GM21423 (cell line): ENCODE measurements at regions not wholly inside any gene's neighbourhood (a gene's known extent, or its start where the extent isn't known, plus 50 kb on each side); places are given as distances from the start of the nearest gene placed in this dataset.

ENCODE experiments used
- ATAC-seq: cut with Tn5 transposase; IDR thresholded peaks from one replicate; pipeline ENCODE4 v1.9.1; 2021; ENCODE audit warnings: mild to moderate bottlenecking, moderate library complexity; ENCODE audit not compliant: unreplicated experiment

DNA sequence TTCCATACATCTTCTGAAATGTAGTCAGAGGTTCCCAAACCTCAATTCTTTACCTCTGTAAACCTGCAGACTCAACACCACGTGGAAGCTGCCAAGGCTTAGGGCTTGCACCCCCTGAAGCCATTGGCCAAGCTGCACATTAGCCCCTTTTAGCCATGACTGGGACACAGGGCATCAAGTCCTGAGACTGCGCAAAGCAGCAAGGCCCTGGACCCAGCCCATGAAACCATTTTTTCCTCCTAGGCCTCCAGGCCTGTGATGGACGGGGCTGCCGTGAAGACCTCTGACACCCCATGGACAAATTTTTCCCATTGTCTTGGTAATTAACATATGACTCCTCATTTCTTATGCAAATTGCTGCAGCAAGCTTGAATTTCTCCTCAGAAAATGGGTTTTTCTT, 727.8 kb downstream of the C6orf118 start:
- no peak for ATAC-seq

GRCh38 chr6:164579035-164579434, 730.4 kb downstream of the C6orf118 start:
- ATAC-seq, result no peak

- no peak for ATAC-seq
Measured at GRCh38 chr6:164578616-164579015, 730.8 kb downstream of the C6orf118 start.

- no peak for ATAC-seq
Measured at GRCh38 chr6:164570801-164571200, 738.6 kb downstream of the C6orf118 start.

- no peak for ATAC-seq
Measured at GRCh38 chr6:164569509-164569908, 739.9 kb downstream of the C6orf118 start.

GRCh38 chr6:164563924-164564323, 745.5 kb downstream of the C6orf118 start:
- ATAC-seq, result no peak

DNA sequence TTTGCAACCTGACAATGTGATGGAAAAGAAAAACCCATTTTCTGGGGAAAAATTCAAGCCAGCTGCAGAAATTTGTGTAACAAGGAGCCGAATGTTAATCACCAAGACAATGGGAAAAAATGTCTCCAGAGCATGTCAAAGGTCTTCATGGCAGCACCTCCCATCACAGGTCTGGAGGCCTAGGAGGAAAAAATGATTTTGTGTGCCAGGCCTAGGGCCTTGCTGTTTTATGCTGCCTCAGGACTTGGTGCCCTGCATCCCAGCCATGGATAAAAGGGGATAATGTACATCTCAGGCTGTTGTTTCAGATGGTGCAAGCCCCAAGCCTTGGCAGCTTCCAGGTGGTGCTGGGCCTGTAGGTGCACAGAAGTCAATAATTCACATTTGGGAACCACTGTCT, 747.7 kb downstream of the C6orf118 start:
- ATAC-seq, result no peak

- ATAC-seq, result no peak
Measured at GRCh38 chr6:164554700-164555476, 754.5 kb downstream of the C6orf118 start.

DNA sequence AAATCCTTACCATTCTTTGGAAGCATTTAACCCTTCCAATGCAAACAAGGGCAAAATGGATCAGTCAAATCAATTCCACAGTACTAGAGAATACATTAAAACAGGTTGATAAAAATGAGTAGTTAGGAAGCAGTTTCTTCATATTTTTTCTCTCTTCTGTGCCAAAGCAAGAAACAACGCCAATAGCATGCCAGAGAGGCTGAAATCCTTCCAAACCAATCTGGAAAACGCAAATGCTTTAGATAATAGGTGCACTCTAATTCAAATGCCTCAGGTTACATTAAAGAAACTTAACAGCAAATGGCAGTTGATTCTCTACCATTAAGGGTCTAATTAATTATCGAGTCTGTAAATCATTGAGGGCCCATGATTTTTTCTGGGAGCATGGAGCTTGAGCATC, 755.2 kb downstream of the C6orf118 start:
- ATAC-seq, result no peak

GRCh38 chr6:164551706-164552105, 757.7 kb downstream of the C6orf118 start:
- ATAC-seq, result no peak

DNA sequence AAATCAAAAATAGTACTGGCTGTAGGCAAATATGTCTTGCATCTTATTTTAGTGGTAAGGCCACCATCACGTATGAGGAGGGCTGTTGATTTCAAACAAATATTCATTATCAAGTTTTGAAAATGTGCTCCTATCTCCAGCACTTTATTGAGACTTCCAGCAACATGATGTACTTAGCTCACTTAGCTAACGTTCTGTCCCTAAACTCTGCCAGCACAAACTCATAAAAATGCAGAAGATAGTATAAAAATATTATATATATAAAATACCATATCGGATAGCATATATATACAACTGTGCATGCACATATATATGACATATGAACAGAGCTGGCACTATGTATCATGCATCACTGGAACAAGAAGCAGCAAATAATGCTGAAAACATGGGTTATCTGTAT, 762.3 kb downstream of the C6orf118 start:
- no peak for ATAC-seq

GRCh38 chr6:164546263-164546662, 763.1 kb downstream of the C6orf118 start:
- no peak for ATAC-seq

GRCh38 chr6:164534070-164534766, 775.2 kb downstream of the C6orf118 start:
- ATAC-seq, result no peak

DNA sequence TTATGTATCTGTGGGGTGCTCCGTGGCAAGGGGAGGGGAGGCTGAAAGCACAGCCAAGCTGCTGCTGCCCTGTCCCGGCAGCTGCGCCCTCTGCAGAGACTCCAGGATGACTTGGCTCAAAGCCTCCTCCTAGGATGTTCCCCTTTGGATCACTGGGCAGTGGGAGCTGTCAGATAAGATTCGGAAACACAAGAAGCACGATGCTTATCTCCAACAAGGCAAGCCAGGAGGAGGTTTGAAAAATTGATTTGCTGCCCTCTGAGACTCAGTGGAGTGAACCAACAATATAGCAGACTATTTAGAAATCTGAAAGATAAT, 776.4 kb downstream of the C6orf118 start:
- no peak for ATAC-seq

- no peak for ATAC-seq
Measured at GRCh38 chr6:164532198-164533044, 777.0 kb downstream of the C6orf118 start.

DNA sequence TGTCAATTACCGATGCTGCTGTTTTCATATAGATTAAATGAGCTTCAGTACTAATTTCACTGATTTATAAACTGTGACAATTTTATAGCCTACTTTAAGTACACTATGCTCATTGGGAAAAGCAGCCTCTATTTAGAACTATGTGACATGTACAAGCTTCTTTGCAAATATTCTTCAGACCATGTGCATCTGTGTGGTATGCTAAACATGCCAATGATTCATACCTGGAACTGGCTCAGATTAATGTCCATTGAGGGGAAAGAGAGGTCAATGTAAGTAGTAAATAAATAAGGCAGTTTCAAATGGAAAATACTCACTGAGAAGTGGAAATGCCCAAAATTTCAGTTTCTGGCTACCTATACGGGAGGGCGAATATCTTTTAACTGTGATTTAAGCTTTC, 777.7 kb downstream of the C6orf118 start:
- no peak for ATAC-seq

GRCh38 chr6:164528539-164528938, 780.9 kb downstream of the C6orf118 start:
- ATAC-seq, result no peak

GRCh38 chr6:164523087-164523654, 786.2 kb downstream of the C6orf118 start:
- ATAC-seq, result no peak

DNA sequence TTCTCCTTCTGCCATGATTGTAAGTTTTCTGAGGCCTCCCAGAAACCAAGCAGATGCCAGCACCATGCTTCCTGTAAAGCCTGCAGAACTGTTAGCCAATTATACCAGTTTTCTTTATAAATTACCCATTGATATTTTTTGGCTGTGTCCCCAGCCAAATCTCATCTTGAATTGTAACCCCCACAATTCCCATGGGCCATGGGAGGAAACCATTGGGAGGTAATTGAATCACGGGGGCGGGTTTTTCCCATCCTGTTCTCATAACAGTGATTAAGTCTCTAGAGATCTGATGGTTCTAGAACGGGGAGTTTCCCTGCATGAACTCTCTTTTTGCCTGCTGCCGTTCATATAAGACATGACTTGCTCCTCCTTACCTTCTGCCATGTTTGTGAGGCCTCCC, 788.5 kb downstream of the C6orf118 start:
- ATAC-seq, result no peak

DNA sequence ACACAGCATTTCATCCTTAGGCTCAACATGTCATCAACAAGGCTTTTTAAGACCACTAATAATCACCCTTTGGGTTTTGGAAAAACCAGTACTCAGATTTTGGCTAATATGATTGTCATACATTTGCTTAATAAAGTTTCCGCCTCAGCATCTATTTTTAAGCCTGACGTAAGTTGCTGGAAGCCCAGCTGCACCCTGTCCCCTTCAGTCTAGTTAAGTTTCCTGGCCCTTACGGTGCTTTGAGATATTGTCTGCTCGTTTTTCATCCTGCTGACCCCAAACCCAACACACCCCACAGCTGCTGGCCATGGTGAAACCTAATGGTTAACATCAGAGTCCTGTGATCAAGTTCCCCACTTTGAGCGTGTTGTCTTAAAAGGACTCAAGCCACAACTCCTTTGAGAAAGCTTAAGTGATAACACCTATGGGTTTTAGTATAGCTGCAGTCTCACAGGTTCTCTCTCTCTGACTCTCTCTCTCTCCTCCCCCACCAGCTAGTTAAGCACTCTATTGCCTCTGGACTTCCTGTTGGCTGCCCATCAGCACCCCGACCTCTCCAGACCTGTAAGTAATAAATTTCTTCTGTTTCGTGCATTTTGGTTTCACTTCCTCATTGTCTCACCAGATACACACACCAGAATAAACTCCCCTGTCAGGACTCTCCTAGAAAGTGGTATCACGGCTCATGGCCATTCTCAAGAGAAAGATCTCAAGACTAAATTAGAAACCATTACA, 802.0 kb downstream of the C6orf118 start:
- no peak for ATAC-seq

GRCh38 chr6:164505425-164505824, 804.0 kb downstream of the C6orf118 start:
- ATAC-seq, result no peak
